A549 (cell line): ENCODE measurements at regions not wholly inside any gene's neighbourhood (a gene's known extent, or its start where the extent isn't known, plus 50 kb on each side); places are given as distances from the start of the nearest gene placed in this dataset.

Experiments used
- ATAC-seq, 2 experiments: fragments of 200-7000 bp in 1 of 2; fragments of >200 bp in 1 of 2; cut with Nextera tagmentation in 1 of 2; cut with Tn5 transposase in 1 of 2; 3 replicates each; pipeline versions ENCODE4 v1.8.0 to v1.9.1; 2018 to 2020; ENCODE audit warnings: mild to moderate bottlenecking in 1 of 2, moderate library complexity in 1 of 2
- CTCF ChIA-PET: fragments of 300-600 bp; sonication (Branson Sonifier 250); formaldehyde crosslinking; extraction: SDS; loops from one replicate; lab custom pipeline; 2021; ENCODE audit warnings: antibody characterized with exemption, inconsistent platforms; lab: Yijun Ruan, JAX
- POLR2A ChIA-PET: fragments of 350-600 bp; formaldehyde crosslinking; extraction: SDS; loops from one replicate; lab custom pipeline; 2021; ENCODE audit warnings: antibody characterized with exemption, inconsistent platforms; lab: Yijun Ruan, JAX
- DNase-seq, 2 experiments: peaks; one replicate each; pipeline versions ENCODE4 v3.0.0 to v3.0.0-alpha.2; 2011 to 2016; ENCODE audit warnings: low read depth in 1 of 2, low spot score in 1 of 2
- FAIRE-seq: peaks from 2 replicates; lab custom pipeline; 2011; peaks lifted over from hg19 to GRCh38; lab: Jason Lieb, UNC
- H3K27ac ChIP-seq, 2 experiments: fragments of >200 bp; sonication (Bioruptor Twin); formaldehyde crosslinking; 3 replicates each; pipeline ENCODE4 v1.5.1; 2016 to 2017
- H3K4me1 ChIP-seq: fragments of >200 bp; sonication (Bioruptor Twin); formaldehyde crosslinking; 3 replicates; pipeline ENCODE4 v1.6.1; 2016
- H3K4me2 ChIP-seq: fragments of >200 bp; sonication (Bioruptor Twin); formaldehyde crosslinking; 3 replicates; pipeline ENCODE4 v1.6.1; 2016
- H3K4me3 ChIP-seq: fragments of >200 bp; sonication (Bioruptor Twin); formaldehyde crosslinking; 3 replicates; pipeline ENCODE4 v1.5.1; 2016
- H3K9me3 ChIP-seq: fragments of >200 bp; sonication (Bioruptor Twin); formaldehyde crosslinking; 3 replicates; pipeline ENCODE4 v1.6.1; 2016
- BHLHE40 ChIP-seq: IDR thresholded peaks from 2 replicates; pipeline ENCODE4 v1.6.1; 2012; ENCODE audit warnings: low read depth, low read length, inconsistent platforms
- CBX2 ChIP-seq: fragments of 200-600 bp; sonication (generic); IDR thresholded peaks from 2 replicates; pipeline ENCODE4 v1.6.1; 2016; ENCODE audit warnings: low read depth, mild to moderate bottlenecking, borderline replicate concordance
- CHD4 ChIP-seq: fragments of 200-600 bp; sonication (generic); IDR thresholded peaks from 2 replicates; pipeline ENCODE4 v1.6.1; 2016; ENCODE audit warnings: antibody characterized with exemption, mild to moderate bottlenecking, borderline replicate concordance
- EHF ChIP-seq: fragments of 250-450 bp; sonication (Bioruptor Pico); IDR thresholded peaks from 2 replicates; pipeline ENCODE4 v1.5.0; 2020; ENCODE audit warnings: mild to moderate bottlenecking
- ESRRA ChIP-seq: fragments of 150-350 bp; IDR thresholded peaks from 2 replicates; pipeline ENCODE4 v1.6.1; 2014; ENCODE audit warnings: mild to moderate bottlenecking, low read length, borderline replicate concordance
- FOSB ChIP-seq: fragments of 250-450 bp; sonication (Bioruptor Pico); IDR thresholded peaks from 2 replicates; pipeline ENCODE4 v1.5.0; 2020; ENCODE audit warnings: mild to moderate bottlenecking, moderate library complexity
- FOXS1 ChIP-seq: fragments of 250-450 bp; sonication (Bioruptor Pico); IDR thresholded peaks from 2 replicates; pipeline ENCODE4 v1.5.0; 2020; ENCODE audit warnings: mild to moderate bottlenecking, moderate library complexity
- GATA3 ChIP-seq: IDR thresholded peaks from 2 replicates; pipeline ENCODE4 v1.6.1; 2012; ENCODE audit warnings: borderline replicate concordance
- HOXA7 ChIP-seq: fragments of 250-450 bp; sonication (Bioruptor Pico); IDR thresholded peaks from 2 replicates; pipeline ENCODE4 v1.5.0; 2020; ENCODE audit warnings: mild to moderate bottlenecking, moderate library complexity
- HOXB13 ChIP-seq: fragments of 250-450 bp; sonication (Bioruptor Pico); IDR thresholded peaks from 2 replicates; pipeline ENCODE4 v1.5.0; 2020; ENCODE audit warnings: low read depth, mild to moderate bottlenecking, moderate library complexity
- MAZ ChIP-seq: fragments of 150-350 bp; IDR thresholded peaks from 2 replicates; pipeline ENCODE4 v1.6.1; 2014; ENCODE audit warnings: antibody characterized with exemption, low read depth, low read length, borderline replicate concordance
- NFE2L2 ChIP-seq: fragments of 150-350 bp; conservative IDR thresholded peaks from 2 replicates; pipeline ENCODE4 v1.6.1; 2014; ENCODE audit warnings: low read length
- PHF8 ChIP-seq: fragments of 200-600 bp; sonication (generic); IDR thresholded peaks from 2 replicates; pipeline ENCODE4 v1.6.1; 2016; ENCODE audit warnings: low read depth, mild to moderate bottlenecking, antibody characterized with exemption, moderate library complexity, borderline replicate concordance
- POLR2A ChIP-seq: IDR thresholded peaks from 2 replicates; pipeline ENCODE4 v1.6.1; 2012; ENCODE audit warnings: mild to moderate bottlenecking, low read length
- POLR2AphosphoS2 ChIP-seq: conservative IDR thresholded peaks from 2 replicates; pipeline ENCODE4 v1.6.1; 2012; ENCODE audit warnings: low read length, improper control_type of control experiment, inconsistent platforms
- RAD21 ChIP-seq, 2 experiments: fragments of >200 bp in 1 of 2; sonication (Bioruptor Twin) in 1 of 2; formaldehyde crosslinking in 1 of 2; IDR thresholded peaks in 1 of 2; conservative IDR thresholded peaks in 1 of 2; 2 replicates in 1 of 2; 3 replicates in 1 of 2; pipeline ENCODE4 v1.6.1; 2012 to 2018; ENCODE audit warnings: inconsistent platforms in 1 of 2
- RFX5 ChIP-seq: fragments of 450-650 bp; IDR thresholded peaks from 2 replicates; pipeline ENCODE4 v1.7.1; 2014; ENCODE audit warnings: antibody characterized with exemption, mild to moderate bottlenecking, moderate library complexity
- SREBF2 ChIP-seq: fragments of 450-650 bp; IDR thresholded peaks from 2 replicates; pipeline ENCODE4 v1.6.1; 2014; ENCODE audit warnings: mild to moderate bottlenecking, moderate library complexity
- ZNF302 ChIP-seq: fragments of 250-450 bp; sonication (Bioruptor Pico); IDR thresholded peaks from 2 replicates; pipeline ENCODE4 v1.9.0; 2021; ENCODE audit warnings: inconsistent platforms, mild to moderate bottlenecking, moderate library complexity
- WGBS: methylation state at CpG from one replicate; pipeline ENCODE4 v1.1.6; 2017; ENCODE audit errors: missing lambda C conversion rate; 5-methylcytosine and 5-hydroxymethylcytosine counted together
- TF ChIP-seq, protein P1 (sequence below): fragments of 250-450 bp; sonication (Bioruptor Pico); IDR thresholded peaks from 2 replicates; pipeline ENCODE4 v1.5.0; 2021; ENCODE audit warnings: mild to moderate bottlenecking, moderate library complexity, borderline replicate concordance
- TF ChIP-seq, protein P2 (sequence below): fragments of 200-600 bp; sonication (generic); IDR thresholded peaks from 2 replicates; pipeline ENCODE4 v1.6.1; 2016; ENCODE audit warnings: antibody characterized with exemption, mild to moderate bottlenecking, moderate library complexity
- TF ChIP-seq, protein P3 (sequence below): IDR thresholded peaks from 2 replicates; pipeline ENCODE4 v1.6.1; 2012

DNA sequence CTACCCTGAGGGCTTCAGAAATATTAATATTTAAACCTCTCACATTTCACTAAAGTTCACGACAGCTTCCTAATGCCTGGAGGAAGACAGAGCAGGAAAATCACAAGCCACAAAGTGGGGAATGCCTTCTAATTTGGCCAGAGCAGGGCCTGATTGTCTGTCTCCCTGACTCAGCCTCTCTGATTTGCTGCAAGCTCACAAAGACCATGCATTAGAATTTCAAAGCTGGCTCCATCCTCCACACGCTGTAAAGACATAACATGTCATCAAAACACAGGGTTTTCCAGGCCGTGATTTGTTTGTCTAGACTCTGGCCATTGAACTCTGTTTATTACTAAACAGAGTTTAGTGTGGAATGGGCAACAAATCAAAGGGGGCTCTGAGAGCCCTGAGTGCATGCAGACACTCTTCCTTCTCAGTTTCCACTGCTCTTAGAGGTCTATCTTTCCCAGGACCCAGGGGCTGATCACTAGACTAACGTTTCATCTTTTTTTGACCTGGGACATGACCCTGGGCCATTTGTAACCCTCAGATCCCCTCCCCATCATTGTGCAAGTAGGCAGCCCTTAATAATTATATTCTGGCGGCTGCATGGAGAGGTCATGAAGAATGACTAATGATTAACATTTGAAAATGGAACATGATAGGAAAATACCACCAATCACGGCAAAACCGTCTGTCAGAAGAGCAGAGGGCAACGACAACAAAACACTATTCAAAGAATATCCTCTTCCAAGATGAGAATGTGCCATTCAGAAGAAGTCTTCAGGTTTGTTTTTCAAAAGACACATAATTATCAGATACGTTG is 140.2 kb downstream of the ENC1 start:
- Histone ChIP-seq H3K4me1 (peaks cover 16% of the 10 kb centered on the region), H3K4me3 (no peak overlapping the region), H3K4me2 (peak overlapping the region; percentile 31), H3K9me3 (no peaks in the 10 kb centered on the region), H3K27ac (peak overlapping the region in 1 of 2 experiments; percentile 44; a peak in 2 of 6 replicates)
- ATAC-seq, result peak; percentile 30 to 36; a peak in 4 of 6 replicates
- 53% methylated on average over 9 of the region's 9 CpGs for WGBS
- FAIRE-seq, result no peak
- ChIA-PET POLR2A (no interaction called here), CTCF (interaction anchor here (0.6 to 1.0 kb wide), 3 partner anchors 132 to 146 kb away, joined by 3 to 5 read pairs (median 3); partner anchors contain the start of gene ENC1)
- no peak for DNase-seq
- TF ChIP-seq FOXS1, result no peak
- no peak for TF ChIP-seq POLR2A
- TF ChIP-seq SREBF2, result no peak

DNA sequence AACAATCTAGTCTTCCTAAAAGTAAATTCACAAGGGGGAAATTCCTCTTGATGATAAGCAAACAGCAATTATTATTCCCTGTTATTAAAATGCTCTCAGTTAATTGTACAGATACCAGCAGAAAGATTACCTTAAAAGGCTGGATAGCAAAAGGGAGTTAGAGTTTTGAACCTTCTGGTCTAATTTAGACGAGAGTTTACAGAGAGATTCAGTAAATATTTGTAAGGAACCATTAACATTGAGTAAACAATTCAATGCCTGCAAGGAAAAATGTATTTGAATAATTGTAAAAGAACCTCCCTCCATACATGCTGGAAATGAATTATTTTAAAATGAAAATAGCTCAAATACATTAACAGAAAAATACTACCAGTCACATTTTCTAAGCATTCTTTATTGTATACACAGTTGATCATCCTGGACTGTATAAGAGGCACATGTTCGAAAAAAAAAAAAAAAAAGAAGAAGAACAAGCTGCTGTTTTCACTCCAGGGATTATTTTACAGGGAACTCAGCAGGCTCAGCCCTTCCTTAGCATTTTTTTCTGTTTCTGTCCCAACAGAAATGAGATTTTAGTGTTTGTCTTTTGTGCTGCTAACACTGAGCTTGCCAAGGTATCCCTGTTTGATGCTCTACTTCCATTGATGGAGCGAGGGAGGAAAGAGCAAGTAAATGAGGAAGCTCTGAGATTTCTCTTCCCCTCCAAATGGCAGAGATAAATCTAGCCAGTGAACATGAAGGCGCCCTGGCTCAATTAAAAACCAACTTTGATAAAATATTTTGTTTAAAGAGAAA is 141.1 kb downstream of the ENC1 start:
- TF ChIP-seq ESRRA (no peak), POLR2AphosphoS2 (no peak), BHLHE40 (no peak), RAD21 (conservative IDR thresholded peaks at IDR 0.05 in 1 of 2, IDR thresholded peaks at IDR 0.05 in 1 of 2) (no peak), GATA3 (no peak), PHF8 (no peak), NFE2L2 (no peak), HOXA7 (CRISPR knock-in tag) (no peak), CBX2 (no peak), ZNF302 (CRISPR knock-in tag) (no peak), EHF (CRISPR knock-in tag) (no peak), HOXB13 (CRISPR knock-in tag) (no peak), MAZ (no peak), FOSB (no peak), CHD4 (no peak), RFX5 (no peak)
- TF ChIP-seq, protein P1, sequence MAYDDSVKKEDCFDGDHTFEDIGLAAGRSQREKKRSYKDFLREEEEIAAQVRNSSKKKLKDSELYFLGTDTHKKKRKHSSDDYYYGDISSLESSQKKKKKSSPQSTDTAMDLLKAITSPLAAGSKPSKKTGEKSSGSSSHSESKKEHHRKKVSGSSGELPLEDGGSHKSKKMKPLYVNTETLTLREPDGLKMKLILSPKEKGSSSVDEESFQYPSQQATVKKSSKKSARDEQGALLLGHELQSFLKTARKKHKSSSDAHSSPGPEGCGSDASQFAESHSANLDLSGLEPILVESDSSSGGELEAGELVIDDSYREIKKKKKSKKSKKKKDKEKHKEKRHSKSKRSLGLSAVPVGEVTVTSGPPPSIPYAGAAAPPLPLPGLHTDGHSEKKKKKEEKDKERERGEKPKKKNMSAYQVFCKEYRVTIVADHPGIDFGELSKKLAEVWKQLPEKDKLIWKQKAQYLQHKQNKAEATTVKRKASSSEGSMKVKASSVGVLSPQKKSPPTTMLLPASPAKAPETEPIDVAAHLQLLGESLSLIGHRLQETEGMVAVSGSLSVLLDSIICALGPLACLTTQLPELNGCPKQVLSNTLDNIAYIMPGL (CRISPR knock-in tag), result no peak
- TF ChIP-seq, protein P2, sequence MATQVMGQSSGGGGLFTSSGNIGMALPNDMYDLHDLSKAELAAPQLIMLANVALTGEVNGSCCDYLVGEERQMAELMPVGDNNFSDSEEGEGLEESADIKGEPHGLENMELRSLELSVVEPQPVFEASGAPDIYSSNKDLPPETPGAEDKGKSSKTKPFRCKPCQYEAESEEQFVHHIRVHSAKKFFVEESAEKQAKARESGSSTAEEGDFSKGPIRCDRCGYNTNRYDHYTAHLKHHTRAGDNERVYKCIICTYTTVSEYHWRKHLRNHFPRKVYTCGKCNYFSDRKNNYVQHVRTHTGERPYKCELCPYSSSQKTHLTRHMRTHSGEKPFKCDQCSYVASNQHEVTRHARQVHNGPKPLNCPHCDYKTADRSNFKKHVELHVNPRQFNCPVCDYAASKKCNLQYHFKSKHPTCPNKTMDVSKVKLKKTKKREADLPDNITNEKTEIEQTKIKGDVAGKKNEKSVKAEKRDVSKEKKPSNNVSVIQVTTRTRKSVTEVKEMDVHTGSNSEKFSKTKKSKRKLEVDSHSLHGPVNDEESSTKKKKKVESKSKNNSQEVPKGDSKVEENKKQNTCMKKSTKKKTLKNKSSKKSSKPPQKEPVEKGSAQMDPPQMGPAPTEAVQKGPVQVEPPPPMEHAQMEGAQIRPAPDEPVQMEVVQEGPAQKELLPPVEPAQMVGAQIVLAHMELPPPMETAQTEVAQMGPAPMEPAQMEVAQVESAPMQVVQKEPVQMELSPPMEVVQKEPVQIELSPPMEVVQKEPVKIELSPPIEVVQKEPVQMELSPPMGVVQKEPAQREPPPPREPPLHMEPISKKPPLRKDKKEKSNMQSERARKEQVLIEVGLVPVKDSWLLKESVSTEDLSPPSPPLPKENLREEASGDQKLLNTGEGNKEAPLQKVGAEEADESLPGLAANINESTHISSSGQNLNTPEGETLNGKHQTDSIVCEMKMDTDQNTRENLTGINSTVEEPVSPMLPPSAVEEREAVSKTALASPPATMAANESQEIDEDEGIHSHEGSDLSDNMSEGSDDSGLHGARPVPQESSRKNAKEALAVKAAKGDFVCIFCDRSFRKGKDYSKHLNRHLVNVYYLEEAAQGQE, result no peak
- TF ChIP-seq, protein P3, sequence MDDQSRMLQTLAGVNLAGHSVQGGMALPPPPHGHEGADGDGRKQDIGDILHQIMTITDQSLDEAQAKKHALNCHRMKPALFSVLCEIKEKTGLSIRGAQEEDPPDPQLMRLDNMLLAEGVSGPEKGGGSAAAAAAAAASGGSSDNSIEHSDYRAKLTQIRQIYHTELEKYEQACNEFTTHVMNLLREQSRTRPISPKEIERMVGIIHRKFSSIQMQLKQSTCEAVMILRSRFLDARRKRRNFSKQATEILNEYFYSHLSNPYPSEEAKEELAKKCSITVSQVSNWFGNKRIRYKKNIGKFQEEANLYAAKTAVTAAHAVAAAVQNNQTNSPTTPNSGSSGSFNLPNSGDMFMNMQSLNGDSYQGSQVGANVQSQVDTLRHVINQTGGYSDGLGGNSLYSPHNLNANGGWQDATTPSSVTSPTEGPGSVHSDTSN, result no peak
- no peak for DNase-seq
- Histone ChIP-seq H3K9me3 (no peaks in the 10 kb centered on the region), H3K27ac (peak overlapping the region in 1 of 2 experiments; percentile 44; a peak in 2 of 6 replicates), H3K4me1 (peaks cover 16% of the 10 kb centered on the region), H3K4me2 (peak overlapping the region; percentile 31), H3K4me3 (no peak overlapping the region)
- POLR2A ChIA-PET, result no interaction called here
- CTCF ChIA-PET, result interaction anchor here (0.6 to 1.0 kb wide), 3 partner anchors 133 to 147 kb away, joined by 3 to 5 read pairs (median 3); partner anchors contain the start of gene ENC1
- 50% methylated on average over 4 of the region's 4 CpGs for WGBS
- FAIRE-seq, result no peak
- ATAC-seq, result no peak
